ENCODE measurements at regions not wholly inside any gene's neighbourhood (a gene's known extent, or its start where the extent isn't known, plus 50 kb on each side); places are given as distances from the start of the nearest gene placed in this dataset.

- TF ChIP-seq CTCF (IDR thresholded peaks at IDR 0.05) (no peak), RCOR1 (IDR thresholded peaks at IDR 0.05; ENCODE audit: low read depth, low read length) (no peak), CBX2 (IDR thresholded peaks at IDR 0.05; ENCODE audit: borderline replicate concordance, low read depth) (no peak), ZFP36 (IDR thresholded peaks at IDR 0.05; ENCODE audit: borderline replicate concordance, partially characterized antibody) (no peak), MYC (IDR thresholded peaks at IDR 0.05; ENCODE audit: borderline replicate concordance, low read length) (no peak)
Observed at GRCh38 chr2:156666130-156666785, 230.1 kb downstream of the GPD2 start.

Data from A549 (cell line).